ENCODE measurements at regions not wholly inside any gene's neighbourhood (a gene's known extent, or its start where the extent isn't known, plus 50 kb on each side); places are given as distances from the start of the nearest gene placed in this dataset.

DNA sequence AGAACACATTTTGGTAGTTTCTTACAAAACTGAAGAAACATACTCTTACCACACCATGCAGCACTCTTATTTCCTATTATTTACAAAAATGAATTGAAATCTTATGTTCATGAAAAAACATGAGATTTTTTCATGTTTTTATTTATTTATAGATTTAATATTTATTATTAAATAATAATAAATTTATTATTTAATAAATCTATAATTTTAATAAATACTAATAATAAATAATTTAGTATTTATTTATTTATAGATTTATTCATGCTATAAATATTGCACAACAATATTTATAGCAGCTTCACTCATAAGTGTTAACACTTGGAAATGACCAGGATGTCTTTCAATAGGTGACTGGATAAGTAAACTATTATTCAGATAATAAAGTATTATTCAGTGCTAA, 91.6 kb upstream of the CPXCR1 start:
- POLR2A ChIA-PET (ENCODE audit: partially characterized antibody) = no interaction called here
- Histone ChIP-seq H3K4me1 (replicated peaks in 1 of 4; ENCODE audit: control insufficient read depth in 3 of 4, insufficient read depth in 4 of 4, low read length in 3 of 4) (no peaks in the 10 kb centered on the region), H3K27me3 (replicated peaks in 1 of 4; ENCODE audit: control insufficient read depth in 3 of 4, extremely low read depth in 1 of 4, insufficient read depth in 3 of 4, low read length in 3 of 4) (no peaks in the 10 kb centered on the region), H3K36me3 (ENCODE audit: control insufficient read depth in 2 of 4, insufficient read depth in 4 of 4, low read length in 3 of 4) (no peaks in the 10 kb centered on the region), H3K9me3 (ENCODE audit: insufficient read depth in 2 of 2, low read depth in 1 of 2, low read length in 1 of 2) (no peaks in the 10 kb centered on the region), H3K27ac (ENCODE audit: low read depth, low read length) (no peak overlapping the region), H3K23ac (ENCODE audit: insufficient read length) (no peak overlapping the region), H4K5ac (ENCODE audit: insufficient read length, low read depth, low read length) (no peak overlapping the region), H3K4ac (replicated peaks; ENCODE audit: insufficient read length, low read depth, low read length) (no peak overlapping the region), H2BK15ac (ENCODE audit: low read length) (no peak overlapping the region), H2BK120ac (replicated peaks; ENCODE audit: low read depth, low read length) (no peak overlapping the region), H3K4me3 (ENCODE audit: extremely low read depth in 1 of 4, insufficient read depth in 2 of 4, low read depth in 3 of 4, low read length in 4 of 4) (no peak overlapping the region), H3K9ac (replicated peaks in 1 of 4; ENCODE audit: extremely low read depth in 1 of 4, low read depth in 3 of 4, low read length in 3 of 4) (no peak overlapping the region), H3K18ac (ENCODE audit: extremely low read depth, low read length) (no peak overlapping the region), H3K56ac (replicated peaks; ENCODE audit: insufficient read length, low read depth, low read length) (no peak overlapping the region), H3K79me2 (ENCODE audit: control insufficient read depth in 1 of 2, insufficient read depth in 2 of 2, low read length in 2 of 2) (no peaks in the 10 kb centered on the region), H2AFZ (ENCODE audit: low read length) (no peak overlapping the region), H2BK12ac (ENCODE audit: low read depth, low read length) (no peak overlapping the region), H2BK5ac (ENCODE audit: low read depth, low read length) (no peak overlapping the region), H2BK20ac (ENCODE audit: low read length) (no peak overlapping the region), H3K4me2 (ENCODE audit: insufficient read depth in 1 of 2, low read depth in 2 of 2, low read length in 2 of 2) (no peak overlapping the region), H3K23me2 (ENCODE audit: low read depth, low read length) (no peaks in the 10 kb centered on the region), H3K14ac (ENCODE audit: insufficient read length) (no peak overlapping the region), H4K91ac (replicated peaks; ENCODE audit: insufficient read length, low read length) (no peak overlapping the region), H4K8ac (ENCODE audit: extremely low read depth, insufficient read depth, low read length) (no peak overlapping the region), H3K79me1 (ENCODE audit: low read depth, low read length) (no peaks in the 10 kb centered on the region), H4K20me1 (replicated peaks in 1 of 2; ENCODE audit: control insufficient read depth in 1 of 2, insufficient read depth in 2 of 2, low read length in 2 of 2) (no peaks in the 10 kb centered on the region), H2AK5ac (ENCODE audit: low read depth, low read length) (no peak overlapping the region)
- CTCF ChIA-PET (ENCODE audit: partially characterized antibody) = no interaction called here
- no peak for FAIRE-seq
- no peak for TF ChIP-seq E2F6 (IDR thresholded peaks at IDR 0.05)
- TF ChIP-seq CEBPB (IDR thresholded peaks at IDR 0.05; ENCODE audit: low read depth, low read length) = no peak
- no peak for TF ChIP-seq ASH2L (IDR thresholded peaks at IDR 0.05; ENCODE audit: low read length)
- no peak for TF ChIP-seq BACH1 (IDR thresholded peaks at IDR 0.05; ENCODE audit: low read length)
- no peak for TF ChIP-seq ZNF274 (IDR thresholded peaks at IDR 0.05; ENCODE audit: borderline replicate concordance, extremely low read depth, low read length)
- no peak for TF ChIP-seq POLR2AphosphoS5 (IDR thresholded peaks at IDR 0.05; ENCODE audit: low read depth, low read length)
- no peak for TF ChIP-seq KDM4A (IDR thresholded peaks at IDR 0.05; ENCODE audit: low read depth, low read length, severe bottlenecking)
- no peak for TF ChIP-seq TAF1 (IDR thresholded peaks at IDR 0.05; ENCODE audit: low read depth, low read length)
- no peak for TF ChIP-seq SRF (IDR thresholded peaks at IDR 0.05; ENCODE audit: low read depth, low read length)
- no peak for TF ChIP-seq NANOG (IDR thresholded peaks at IDR 0.05; ENCODE audit: insufficient read depth, low read depth, low read length, poor library complexity, severe bottlenecking)
- TF ChIP-seq GABPA (IDR thresholded peaks at IDR 0.05; ENCODE audit: borderline replicate concordance, insufficient read depth, low read length) = no peak
- TF ChIP-seq SP1 (IDR thresholded peaks at IDR 0.05; ENCODE audit: low read depth, low read length) = no peak
- TF ChIP-seq HDAC6 (IDR thresholded peaks at IDR 0.05; ENCODE audit: low read depth, low read length) = no peak
- no peak for TF ChIP-seq JUN (IDR thresholded peaks at IDR 0.05; ENCODE audit: low read depth, low read length)
- no peak for TF ChIP-seq EP300 (IDR thresholded peaks at IDR 0.05; ENCODE audit: borderline replicate concordance in 1 of 2, low read depth in 2 of 2, low read length in 2 of 2)
- no peak for TF ChIP-seq PHF8 (conservative IDR thresholded peaks at IDR 0.05; ENCODE audit: low read depth, low read length)
- no peak for TF ChIP-seq CBX5 (IDR thresholded peaks at IDR 0.05; ENCODE audit: low read depth, low read length)
- no peak for DNase-seq (ENCODE audit: low read depth in 1 of 2, low spot score in 2 of 2)
